ENCODE measurements at regions not wholly inside any gene's neighbourhood (a gene's known extent, or its start where the extent isn't known, plus 50 kb on each side); places are given as distances from the start of the nearest gene placed in this dataset.
"Not testable (repeated sequence)": the region's sequence is repeated elsewhere in the genome, so short reads cannot be mapped to it uniquely, and the experiment has no call there.

- Histone ChIP-seq H3K27me3 (replicated peaks; ENCODE audit: insufficient read depth) (no peaks in the 10 kb centered on the region), H3K9me3 (no peaks in the 10 kb centered on the region), H3K4me1 (replicated peaks) (no peaks in the 10 kb centered on the region), H3K36me3 (no peaks in the 10 kb centered on the region), H3K4me3 (no peak overlapping the region), H3K27ac (no peak overlapping the region)
- DNase-seq (ENCODE audit: low spot score) = no peak
- intact Hi-C loops (cut with DNase I) = no loop called here
- TF ChIP-seq CTCF (IDR thresholded peaks at IDR 0.05) (no peak), POLR2AphosphoS5 (IDR thresholded peaks at IDR 0.05) (no peak), POLR2A (IDR thresholded peaks at IDR 0.05) (no peak)
These were observed 130.2 kb upstream of the PKP2 start for GRCh38 chr12:33026791-33027190.

- intact Hi-C loops (cut with DNase I) = not testable (repeated sequence)
These were observed 126.1 kb upstream of the PKP2 start for GRCh38 chr12:33022724-33023123.

GRCh38 chr12:33017029-33017428 lies 120.5 kb upstream of the PKP2 start:
- H3K4me3 ChIP-seq; H3K9me3 ChIP-seq; H3K27me3 ChIP-seq (replicated peaks; ENCODE audit: insufficient read depth); H3K27ac ChIP-seq; H3K4me1 ChIP-seq (replicated peaks); intact Hi-C loops (cut with DNase I); H3K36me3 ChIP-seq; DNase-seq (ENCODE audit: low spot score): not testable (repeated sequence)
- WGBS = 65% methylated on average over 2 of the region's 2 CpGs

More at GRCh38 chr12:33022724-33023123, 126.1 kb upstream of the PKP2 start:
- H3K27me3 ChIP-seq (replicated peaks; ENCODE audit: insufficient read depth); H3K4me1 ChIP-seq (replicated peaks); H3K9me3 ChIP-seq; DNase-seq (ENCODE audit: low spot score); H3K4me3 ChIP-seq; H3K27ac ChIP-seq; H3K36me3 ChIP-seq: not testable (repeated sequence)
- WGBS = 90% methylated on average over 10 of the region's 20 CpGs

- H3K9me3 ChIP-seq = no peaks in the 10 kb centered on the region
- H3K27me3 ChIP-seq (replicated peaks; ENCODE audit: insufficient read depth) = no peaks in the 10 kb centered on the region
- DNase-seq (ENCODE audit: low spot score) = no peak
- no peaks in the 10 kb centered on the region for H3K4me1 ChIP-seq (replicated peaks)
- H3K36me3 ChIP-seq = no peaks in the 10 kb centered on the region
- H3K4me3 ChIP-seq = no peak overlapping the region
- TF ChIP-seq POLR2AphosphoS5 (IDR thresholded peaks at IDR 0.05) = no peak
- no peak for TF ChIP-seq POLR2A (IDR thresholded peaks at IDR 0.05)
- TF ChIP-seq CTCF (IDR thresholded peaks at IDR 0.05) = no peak
- intact Hi-C loops (cut with DNase I) = no loop called here
- 25% methylated on average over 3 of the region's 3 CpGs for WGBS
- H3K27ac ChIP-seq = no peak overlapping the region
These were observed 115.6 kb upstream of the PKP2 start for GRCh38 chr12:33012226-33012625.

- H3K4me3 ChIP-seq = no peak overlapping the region
- WGBS = 81% methylated on average over 1 of the region's 1 CpG
- DNase-seq (ENCODE audit: low spot score) = no peak
- intact Hi-C loops (cut with DNase I) = no loop called here
- H3K27me3 ChIP-seq (replicated peaks; ENCODE audit: insufficient read depth) = no peaks in the 10 kb centered on the region
- H3K27ac ChIP-seq = no peak overlapping the region
- TF ChIP-seq POLR2A (IDR thresholded peaks at IDR 0.05) = no peak
- no peak for TF ChIP-seq CTCF (IDR thresholded peaks at IDR 0.05)
- no peak for TF ChIP-seq POLR2AphosphoS5 (IDR thresholded peaks at IDR 0.05)
- no peaks in the 10 kb centered on the region for H3K9me3 ChIP-seq
- no peaks in the 10 kb centered on the region for H3K36me3 ChIP-seq
- H3K4me1 ChIP-seq (replicated peaks) = no peaks in the 10 kb centered on the region
These were observed 109.5 kb upstream of the PKP2 start for GRCh38 chr12:33006106-33006505.

GRCh38 chr12:33000016-33000415 lies 103.4 kb upstream of the PKP2 start:
- no peak for DNase-seq (ENCODE audit: low spot score)
- Histone ChIP-seq H3K4me1 (replicated peaks) (no peaks in the 10 kb centered on the region), H3K9me3 (no peaks in the 10 kb centered on the region), H3K27me3 (replicated peaks; ENCODE audit: insufficient read depth) (no peaks in the 10 kb centered on the region), H3K36me3 (no peaks in the 10 kb centered on the region), H3K4me3 (no peak overlapping the region), H3K27ac (no peak overlapping the region)
- TF ChIP-seq CTCF (IDR thresholded peaks at IDR 0.05) = no peak
- TF ChIP-seq POLR2A (IDR thresholded peaks at IDR 0.05) = no peak
- TF ChIP-seq POLR2AphosphoS5 (IDR thresholded peaks at IDR 0.05) = no peak
- intact Hi-C loops (cut with DNase I) = no loop called here
- WGBS = 64% methylated on average over 2 of the region's 2 CpGs

Measured in prostate gland (tissue), 2 donors.